PC-9 (cell line): ENCODE measurements at regions not wholly inside any gene's neighbourhood (a gene's known extent, or its start where the extent isn't known, plus 50 kb on each side); places are given as distances from the start of the nearest gene placed in this dataset.

ENCODE experiments used
- BruUV-seq: library from RNA; stranded (reverse); fragments of 400-500 nt; replicated peaks from 2 replicates; lab custom pipeline; 2021; lab: Mats Ljungman, UMichigan
- CTCF ChIA-PET: fragments of 300-600 bp; sonication (Branson Sonifier 250); formaldehyde crosslinking; loops from one replicate; lab custom pipeline; 2022; ENCODE audit warnings: antibody characterized with exemption; lab: Charles Lee
- POLR2A ChIA-PET: fragments of 300-600 bp; sonication (Branson Sonifier 250); formaldehyde crosslinking; loops from one replicate; lab custom pipeline; 2022; ENCODE audit warnings: antibody characterized with exemption; ENCODE audit not compliant: unreplicated experiment; lab: Charles Lee
- DNase-seq, 2 experiments: peaks; one replicate each; pipeline versions ENCODE4 v3.0.0 to v3.0.0-alpha.2; 2015 to 2022; ENCODE audit warnings: mixed read lengths in 1 of 2
- H2AFZ ChIP-seq: fragments of 200-600 bp; sonication (generic); 2 replicates; pipeline ENCODE4 v1.8.1; 2017; ENCODE audit warnings: antibody characterized with exemption
- H3F3A ChIP-seq: fragments of 200-600 bp; sonication (generic); 2 replicates; pipeline ENCODE4 v1.8.1; 2017; ENCODE audit warnings: antibody characterized with exemption, mild to moderate bottlenecking, low read depth; ENCODE audit not compliant: insufficient read depth
- H3K27ac ChIP-seq: fragments of 200-600 bp; sonication (generic); 2 replicates; pipeline ENCODE4 v1.6.1; 2016; ENCODE audit warnings: mixed run types
- H3K27me3 ChIP-seq: fragments of 200-600 bp; sonication (generic); 2 replicates; pipeline ENCODE4 v1.6.1; 2016; ENCODE audit warnings: low read depth, mixed run types; ENCODE audit not compliant: insufficient read depth
- H3K36me3 ChIP-seq: fragments of 200-600 bp; sonication (generic); 2 replicates; pipeline ENCODE4 v1.6.1; 2016; ENCODE audit warnings: low read depth, mixed run types
- H3K4me1 ChIP-seq: fragments of 200-600 bp; sonication (generic); replicated peaks from 2 replicates; pipeline ENCODE4 v1.6.1; 2016; ENCODE audit warnings: mixed run types; ENCODE audit not compliant: insufficient read depth
- H3K4me2 ChIP-seq: fragments of 200-600 bp; sonication (generic); 2 replicates; pipeline ENCODE4 v1.6.1; 2017; ENCODE audit warnings: mixed run types
- H3K4me3 ChIP-seq: fragments of 200-600 bp; sonication (generic); 2 replicates; pipeline ENCODE4 v1.6.1; 2016; ENCODE audit warnings: mixed run types
- H3K79me2 ChIP-seq: fragments of 200-600 bp; sonication (generic); 2 replicates; pipeline ENCODE4 v1.6.1; 2017; ENCODE audit warnings: low read depth, mixed run types
- H3K9me2 ChIP-seq: fragments of 200-600 bp; sonication (generic); 2 replicates; pipeline ENCODE4 v1.8.1; 2017; ENCODE audit warnings: mild to moderate bottlenecking; ENCODE audit not compliant: insufficient read depth
- H3K9me3 ChIP-seq: fragments of 200-600 bp; sonication (generic); 2 replicates; pipeline ENCODE4 v1.8.1; 2016; ENCODE audit warnings: low read depth; ENCODE audit not compliant: insufficient read depth
- H4K20me1 ChIP-seq: fragments of 200-600 bp; sonication (generic); 2 replicates; pipeline ENCODE4 v1.8.1; 2017; ENCODE audit not compliant: insufficient read depth
- CTCF ChIP-seq: fragments of 200-600 bp; sonication (generic); conservative IDR thresholded peaks from 2 replicates; pipeline ENCODE4 v1.6.1; 2017; ENCODE audit warnings: mixed run types, antibody characterized with exemption, mild to moderate bottlenecking, moderate library complexity
- EZH2 ChIP-seq: fragments of 200-600 bp; sonication (generic); IDR thresholded peaks from 2 replicates; pipeline ENCODE4 v1.8.0; 2017; ENCODE audit warnings: antibody characterized with exemption, low read depth
- intact Hi-C: fragments of 100-400 bp; cut with micrococcal nuclease; formaldehyde crosslinking; loops from one replicate; pipeline ENCODE4 v1.10.0; 2022; ENCODE audit not compliant: unreplicated experiment

DNA sequence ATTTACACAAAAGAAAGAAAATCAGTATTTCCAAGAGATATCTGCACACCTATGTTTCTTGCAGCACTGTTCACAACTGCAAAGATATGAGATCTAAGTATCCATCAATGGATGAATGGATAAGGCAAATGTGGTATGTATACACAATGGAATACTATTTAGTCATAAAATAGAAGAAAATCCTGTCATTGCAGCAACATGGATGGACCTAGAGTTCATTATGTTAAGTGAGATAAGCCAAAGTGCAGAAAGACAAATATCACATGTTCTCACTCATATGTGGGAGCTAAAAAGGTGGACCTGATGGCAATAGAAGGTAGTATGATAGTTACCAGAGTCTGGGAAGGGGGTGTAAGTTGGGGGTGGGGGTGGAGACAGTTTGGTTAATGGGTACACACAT is 1171.6 kb downstream of the SORCS1 start:
- CTCF ChIA-PET: no interaction called here
- Histone ChIP-seq H3K27ac (no peak overlapping the region), H3K4me3 (no peak overlapping the region), H3K9me3 (no peaks in the 10 kb centered on the region), H3F3A (no peaks in the 10 kb centered on the region), H3K9me2 (no peaks in the 10 kb centered on the region), H3K4me1 (no peaks in the 10 kb centered on the region), H4K20me1 (no peaks in the 10 kb centered on the region), H3K4me2 (no peak overlapping the region), H3K79me2 (no peaks in the 10 kb centered on the region), H3K36me3 (no peaks in the 10 kb centered on the region), H2AFZ (no peak overlapping the region), H3K27me3 (no peaks in the 10 kb centered on the region)
- no peak for DNase-seq
- intact Hi-C loops: no loop called here
- POLR2A ChIA-PET: no interaction called here
- BruUV-seq: no TSS peak
- TF ChIP-seq CTCF (no peak), EZH2 (no peak)

DNA sequence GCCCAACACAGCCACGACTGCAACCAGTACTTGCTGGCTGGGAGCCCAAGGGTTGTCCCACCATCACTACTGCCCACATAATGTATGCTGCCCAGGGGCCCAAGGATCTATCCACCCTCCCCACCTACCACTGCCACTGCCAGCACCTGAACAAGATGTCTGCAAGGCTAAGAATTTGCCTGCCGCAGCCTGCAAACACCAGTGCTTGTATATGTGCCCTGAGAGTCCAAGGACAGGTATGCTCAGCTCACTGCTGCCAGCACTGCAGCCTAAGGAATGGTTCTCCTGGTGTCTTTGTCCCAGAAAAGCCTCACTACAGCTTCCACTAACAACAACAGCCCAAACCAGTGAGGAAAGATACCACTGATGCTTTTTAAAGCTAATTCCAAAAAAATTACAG is 1174.0 kb downstream of the SORCS1 start:
- no peak for DNase-seq
- H3K4me1 ChIP-seq: no peaks in the 10 kb centered on the region
- H3K9me2 ChIP-seq: no peaks in the 10 kb centered on the region
- no peak overlapping the region for H2AFZ ChIP-seq
- TF ChIP-seq EZH2: no peak
- no peak for TF ChIP-seq CTCF
- no TSS peak for BruUV-seq
- POLR2A ChIA-PET: no interaction called here
- H3K4me2 ChIP-seq: no peak overlapping the region
- H3K27me3 ChIP-seq: no peaks in the 10 kb centered on the region
- CTCF ChIA-PET: no interaction called here
- no peak overlapping the region for H3K4me3 ChIP-seq
- H3K27ac ChIP-seq: no peak overlapping the region
- no peaks in the 10 kb centered on the region for H3K36me3 ChIP-seq
- intact Hi-C loops: no loop called here
- no peaks in the 10 kb centered on the region for H3K9me3 ChIP-seq
- no peaks in the 10 kb centered on the region for H4K20me1 ChIP-seq
- no peaks in the 10 kb centered on the region for H3F3A ChIP-seq
- no peaks in the 10 kb centered on the region for H3K79me2 ChIP-seq

- Histone ChIP-seq H3K27me3 (no peaks in the 10 kb centered on the region), H3K9me2 (no peaks in the 10 kb centered on the region), H3K36me3 (no peaks in the 10 kb centered on the region), H3K79me2 (no peaks in the 10 kb centered on the region), H3K4me1 (no peaks in the 10 kb centered on the region), H3K4me2 (no peak overlapping the region), H2AFZ (no peak overlapping the region), H4K20me1 (no peaks in the 10 kb centered on the region), H3F3A (no peaks in the 10 kb centered on the region), H3K4me3 (no peak overlapping the region), H3K27ac (no peak overlapping the region), H3K9me3 (no peaks in the 10 kb centered on the region)
- ChIA-PET POLR2A (no interaction called here), CTCF (no interaction called here)
- BruUV-seq: no TSS peak
- intact Hi-C loops: no loop called here
- TF ChIP-seq CTCF: no peak
- no peak for TF ChIP-seq EZH2
- no peak for DNase-seq
These were observed 1174.5 kb downstream of the SORCS1 start for GRCh38 chr10:105989995-105990394.
